ENCODE measurements at regions not wholly inside any gene's neighbourhood (a gene's known extent, or its start where the extent isn't known, plus 50 kb on each side); places are given as distances from the start of the nearest gene placed in this dataset.

DNA sequence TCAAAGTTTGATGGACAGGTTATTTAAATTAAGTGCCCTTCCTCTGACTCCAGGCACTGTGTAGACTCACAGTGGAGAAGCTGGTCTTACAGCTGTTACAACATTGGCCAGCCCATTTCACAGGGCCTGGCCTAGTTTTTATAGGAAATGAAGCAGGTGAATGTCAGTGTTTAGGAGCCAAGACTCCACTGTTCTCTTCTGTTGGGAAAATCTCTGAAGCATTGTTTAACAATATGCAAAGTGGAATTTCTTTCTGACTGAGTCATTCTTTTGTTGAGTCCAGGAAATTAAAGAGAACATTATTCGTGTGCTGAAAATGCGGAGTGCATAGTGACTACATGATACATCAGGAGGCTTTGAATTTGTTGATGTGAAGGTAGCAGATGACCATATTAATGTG, 64.7 kb downstream of the ARRDC4 start:
- TF ChIP-seq, protein P1, sequence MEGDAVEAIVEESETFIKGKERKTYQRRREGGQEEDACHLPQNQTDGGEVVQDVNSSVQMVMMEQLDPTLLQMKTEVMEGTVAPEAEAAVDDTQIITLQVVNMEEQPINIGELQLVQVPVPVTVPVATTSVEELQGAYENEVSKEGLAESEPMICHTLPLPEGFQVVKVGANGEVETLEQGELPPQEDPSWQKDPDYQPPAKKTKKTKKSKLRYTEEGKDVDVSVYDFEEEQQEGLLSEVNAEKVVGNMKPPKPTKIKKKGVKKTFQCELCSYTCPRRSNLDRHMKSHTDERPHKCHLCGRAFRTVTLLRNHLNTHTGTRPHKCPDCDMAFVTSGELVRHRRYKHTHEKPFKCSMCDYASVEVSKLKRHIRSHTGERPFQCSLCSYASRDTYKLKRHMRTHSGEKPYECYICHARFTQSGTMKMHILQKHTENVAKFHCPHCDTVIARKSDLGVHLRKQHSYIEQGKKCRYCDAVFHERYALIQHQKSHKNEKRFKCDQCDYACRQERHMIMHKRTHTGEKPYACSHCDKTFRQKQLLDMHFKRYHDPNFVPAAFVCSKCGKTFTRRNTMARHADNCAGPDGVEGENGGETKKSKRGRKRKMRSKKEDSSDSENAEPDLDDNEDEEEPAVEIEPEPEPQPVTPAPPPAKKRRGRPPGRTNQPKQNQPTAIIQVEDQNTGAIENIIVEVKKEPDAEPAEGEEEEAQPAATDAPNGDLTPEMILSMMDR (IDR thresholded peaks at IDR 0.05; ENCODE audit: insufficient read depth, low read length), result no peak
- TF ChIP-seq, protein P2, sequence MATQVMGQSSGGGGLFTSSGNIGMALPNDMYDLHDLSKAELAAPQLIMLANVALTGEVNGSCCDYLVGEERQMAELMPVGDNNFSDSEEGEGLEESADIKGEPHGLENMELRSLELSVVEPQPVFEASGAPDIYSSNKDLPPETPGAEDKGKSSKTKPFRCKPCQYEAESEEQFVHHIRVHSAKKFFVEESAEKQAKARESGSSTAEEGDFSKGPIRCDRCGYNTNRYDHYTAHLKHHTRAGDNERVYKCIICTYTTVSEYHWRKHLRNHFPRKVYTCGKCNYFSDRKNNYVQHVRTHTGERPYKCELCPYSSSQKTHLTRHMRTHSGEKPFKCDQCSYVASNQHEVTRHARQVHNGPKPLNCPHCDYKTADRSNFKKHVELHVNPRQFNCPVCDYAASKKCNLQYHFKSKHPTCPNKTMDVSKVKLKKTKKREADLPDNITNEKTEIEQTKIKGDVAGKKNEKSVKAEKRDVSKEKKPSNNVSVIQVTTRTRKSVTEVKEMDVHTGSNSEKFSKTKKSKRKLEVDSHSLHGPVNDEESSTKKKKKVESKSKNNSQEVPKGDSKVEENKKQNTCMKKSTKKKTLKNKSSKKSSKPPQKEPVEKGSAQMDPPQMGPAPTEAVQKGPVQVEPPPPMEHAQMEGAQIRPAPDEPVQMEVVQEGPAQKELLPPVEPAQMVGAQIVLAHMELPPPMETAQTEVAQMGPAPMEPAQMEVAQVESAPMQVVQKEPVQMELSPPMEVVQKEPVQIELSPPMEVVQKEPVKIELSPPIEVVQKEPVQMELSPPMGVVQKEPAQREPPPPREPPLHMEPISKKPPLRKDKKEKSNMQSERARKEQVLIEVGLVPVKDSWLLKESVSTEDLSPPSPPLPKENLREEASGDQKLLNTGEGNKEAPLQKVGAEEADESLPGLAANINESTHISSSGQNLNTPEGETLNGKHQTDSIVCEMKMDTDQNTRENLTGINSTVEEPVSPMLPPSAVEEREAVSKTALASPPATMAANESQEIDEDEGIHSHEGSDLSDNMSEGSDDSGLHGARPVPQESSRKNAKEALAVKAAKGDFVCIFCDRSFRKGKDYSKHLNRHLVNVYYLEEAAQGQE (IDR thresholded peaks at IDR 0.05; ENCODE audit: insufficient replicate concordance, low read depth), result no peak
